Pancreas (tissue), 10 donors: ENCODE measurements at regions not wholly inside any gene's neighbourhood (a gene's known extent, or its start where the extent isn't known, plus 50 kb on each side); places are given as distances from the start of the nearest gene placed in this dataset.

ENCODE experiments used
- ATAC-seq, 4 donors: fragments of 200-7000 bp; cut with Tn5 transposase; one replicate each; pipeline versions ENCODE4 v1.8.0 to v1.9.1; 2020; ENCODE audit warnings: mild to moderate bottlenecking in 4 of 4, moderate library complexity in 4 of 4
- DNase-seq, 6 donors: peaks; one replicate each; pipeline ENCODE4 v3.0.0-alpha.2; 2020
- FAIRE-seq: peaks from 2 replicates; lab custom pipeline; 2012; peaks lifted over from hg19 to GRCh38; lab: Jason Lieb, UNC
- H3K27ac ChIP-seq, 4 donors: fragments of 200-600 bp; sonication (generic); 1 replicate in 3 of 4; 2 replicates in 1 of 4; pipeline versions ENCODE4 v1.5.0 to v1.8.0; 2020
- H3K27me3 ChIP-seq, 4 donors: fragments of 200-600 bp; one replicate each; pipeline ENCODE4 v1.8.0; 2021
- H3K36me3 ChIP-seq, 3 donors: fragments of 200-600 bp; sonication (generic) in 1 of 3; one replicate each; pipeline versions ENCODE4 v1.5.0 to v1.8.0; 2020 to 2021
- H3K4me1 ChIP-seq, 3 donors: fragments of 200-600 bp; one replicate each; pipeline ENCODE4 v1.8.0; 2021
- H3K4me3 ChIP-seq, 4 donors: fragments of 200-600 bp; sonication (generic) in 2 of 4; one replicate each; pipeline versions ENCODE4 v1.5.0 to v1.8.0; 2020 to 2021
- H3K9me3 ChIP-seq, 4 donors: fragments of 200-600 bp; one replicate each; pipeline ENCODE4 v1.8.0; 2021
- CTCF ChIP-seq, 4 donors: fragments of 200-600 bp; sonication (generic) in 3 of 4; IDR thresholded peaks; one replicate each; pipeline versions ENCODE4 v1.5.0 to v1.8.0; 2021; ENCODE audit warnings: antibody characterized with exemption in 4 of 4
- WGBS, 2 donors: extraction: QIAGEN DNeasy Blood & Tissue Kit; methylation state at CpG; one replicate each; pipeline ENCODE4 v1.1.7; 2013; 5-methylcytosine and 5-hydroxymethylcytosine counted together
- intact Hi-C, 3 donors: fragments of 100-400 bp; cut with DNase I; formaldehyde crosslinking; loops; one replicate each; pipeline versions ENCODE4 v1.11.1 to v1.14.2; 2022
- donor health status: healthy with polysubstance abuse.
- donor health status: DM: no; HTN: no; CAD: no; lungs with moderate emphysema.
- donor health status: DM: no; HTN: no; CAD: no.
- donor health status: control.
- donor health status: control.
- donor health status: Bipolar disorder and iron deficiency.
- donor health status: DM: yes; HTN: yes; CAD: no.
- donor health status: DM: no; HTN: no; CAD: no.
- donor health status: DM: no; HTN: no; CAD: no.
- donor health status: DM: yes; HTN: yes; CAD: no.

GRCh38 chr6:22708469-22708868 lies 139.1 kb downstream of the HDGFL1 start:
- no peak for FAIRE-seq
- intact Hi-C loops = no loop called here
- no peak for DNase-seq
- Histone ChIP-seq H3K27me3 (no peaks in the 10 kb centered on the region), H3K4me3 (no peak overlapping the region), H3K4me1 (no peaks in the 10 kb centered on the region), H3K9me3 (no peaks in the 10 kb centered on the region), H3K27ac (no peak overlapping the region), H3K36me3 (no peaks in the 10 kb centered on the region)
- 87 to 91% methylated on average over 2 of the region's 2 CpGs for WGBS, 2 donors
- TF ChIP-seq CTCF (IDR thresholded peaks at IDR 0.05) = no peak
- no peak for ATAC-seq

- DNase-seq = no peak
- no peak overlapping the region for H3K27ac ChIP-seq
- TF ChIP-seq CTCF (IDR thresholded peaks at IDR 0.05) = no peak
- ATAC-seq = no peak
- H3K36me3 ChIP-seq = no peaks in the 10 kb centered on the region
- H3K4me3 ChIP-seq = no peak overlapping the region
- WGBS, 2 donors = 83 to 85% methylated on average over 3 of the region's 3 CpGs
- H3K9me3 ChIP-seq = no peaks in the 10 kb centered on the region
- no peak for FAIRE-seq
- no peaks in the 10 kb centered on the region for H3K4me1 ChIP-seq
- no peaks in the 10 kb centered on the region for H3K27me3 ChIP-seq
- intact Hi-C loops = no loop called here
Measured at GRCh38 chr6:22709803-22710202, 140.4 kb downstream of the HDGFL1 start.

GRCh38 chr6:22716721-22717120 lies 147.4 kb downstream of the HDGFL1 start:
- Histone ChIP-seq H3K27ac (peak overlapping the region in 1 of 4 donors; percentile 30), H3K27me3 (no peaks in the 10 kb centered on the region), H3K36me3 (no peaks in the 10 kb centered on the region), H3K4me3 (no peak overlapping the region), H3K9me3 (no peaks in the 10 kb centered on the region), H3K4me1 (no peaks in the 10 kb centered on the region)
- 10% methylated on average over 1 of the region's 1 CpG for WGBS, 2 donors
- peak in 2 of 6 donors; percentile 8 to 38 for DNase-seq
- no peak for FAIRE-seq
- intact Hi-C loops = no loop called here
- TF ChIP-seq CTCF (IDR thresholded peaks at IDR 0.05) = no peak
- ATAC-seq = peak; percentile 55 to 97 (median 76)

- FAIRE-seq (no peak), ATAC-seq (peak; percentile 46 to 74 (median 61)), DNase-seq (peak; percentile 24 to 77 (median 50))
- no peak overlapping the region for H3K4me3 ChIP-seq
- H3K36me3 ChIP-seq = no peaks in the 10 kb centered on the region
- H3K27ac ChIP-seq = no peak overlapping the region
- intact Hi-C loops = no loop called here
- TF ChIP-seq CTCF (IDR thresholded peaks at IDR 0.05) = no peak
- H3K4me1 ChIP-seq = no peaks in the 10 kb centered on the region
- no peaks in the 10 kb centered on the region for H3K27me3 ChIP-seq
- WGBS, 2 donors = 33 to 34% methylated on average over 5 of the region's 5 CpGs
- no peaks in the 10 kb centered on the region for H3K9me3 ChIP-seq
Measured at GRCh38 chr6:22717915-22718314, 148.5 kb downstream of the HDGFL1 start.

- Histone ChIP-seq H3K4me3 (no peak overlapping the region), H3K27me3 (no peaks in the 10 kb centered on the region), H3K27ac (no peak overlapping the region), H3K4me1 (no peaks in the 10 kb centered on the region), H3K36me3 (no peaks in the 10 kb centered on the region), H3K9me3 (no peaks in the 10 kb centered on the region)
- intact Hi-C loops = no loop called here
- FAIRE-seq = no peak
- WGBS, 2 donors = 69 to 82% methylated on average over 1 of the region's 1 CpG
- no peak for ATAC-seq
- DNase-seq = no peak
- TF ChIP-seq CTCF (IDR thresholded peaks at IDR 0.05) = no peak
Measured at GRCh38 chr6:22722913-22723312, 153.5 kb downstream of the HDGFL1 start.
